Astrocyte of the spinal cord (primary cell): ENCODE measurements at regions not wholly inside any gene's neighbourhood (a gene's known extent, or its start where the extent isn't known, plus 50 kb on each side); places are given as distances from the start of the nearest gene placed in this dataset.

Experiments used
- DNase-seq: peaks from one replicate; pipeline ENCODE4 v3.0.0; 2011; ENCODE audit warnings: low read depth, low spot score
- H3K4me3 ChIP-seq: 2 replicates; pipeline ENCODE4 v1.5.1; 2011; ENCODE audit warnings: low read depth, mild to moderate bottlenecking, low read length, moderate library complexity
- in situ Hi-C: cut with HindIII; loops from 2 replicates; pipeline ENCODE4 v1.10.0; 2017; ENCODE audit warnings: low sequenced_read_pairs
- TF ChIP-seq, protein P1 (sequence below): IDR thresholded peaks from 2 replicates; pipeline ENCODE4 v1.5.1; 2012; ENCODE audit warnings: low read depth, mild to moderate bottlenecking, low read length, inconsistent platforms

DNA sequence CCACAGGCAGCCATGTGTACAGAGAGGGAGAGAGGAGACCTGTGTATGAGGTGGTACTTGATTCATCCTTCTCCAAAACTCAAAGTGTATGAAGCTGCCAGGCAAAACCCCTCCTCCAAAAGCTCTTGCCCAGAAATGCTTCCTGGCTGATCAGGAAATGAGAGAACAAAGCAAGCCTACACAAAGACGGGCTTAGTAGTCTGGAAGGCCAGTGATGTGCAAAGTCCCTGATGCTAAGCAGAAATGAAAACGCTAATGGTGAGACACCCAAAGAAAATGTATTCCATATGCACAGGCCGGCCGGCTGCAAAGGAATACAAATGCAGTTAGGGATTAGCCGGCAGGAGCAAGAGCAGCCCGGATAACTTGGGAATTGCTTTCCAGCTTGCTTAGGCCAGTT lies 234.9 kb upstream of the CADM1 start:
- in situ Hi-C loops = no loop called here
- DNase-seq = no peak
- TF ChIP-seq, protein P1, sequence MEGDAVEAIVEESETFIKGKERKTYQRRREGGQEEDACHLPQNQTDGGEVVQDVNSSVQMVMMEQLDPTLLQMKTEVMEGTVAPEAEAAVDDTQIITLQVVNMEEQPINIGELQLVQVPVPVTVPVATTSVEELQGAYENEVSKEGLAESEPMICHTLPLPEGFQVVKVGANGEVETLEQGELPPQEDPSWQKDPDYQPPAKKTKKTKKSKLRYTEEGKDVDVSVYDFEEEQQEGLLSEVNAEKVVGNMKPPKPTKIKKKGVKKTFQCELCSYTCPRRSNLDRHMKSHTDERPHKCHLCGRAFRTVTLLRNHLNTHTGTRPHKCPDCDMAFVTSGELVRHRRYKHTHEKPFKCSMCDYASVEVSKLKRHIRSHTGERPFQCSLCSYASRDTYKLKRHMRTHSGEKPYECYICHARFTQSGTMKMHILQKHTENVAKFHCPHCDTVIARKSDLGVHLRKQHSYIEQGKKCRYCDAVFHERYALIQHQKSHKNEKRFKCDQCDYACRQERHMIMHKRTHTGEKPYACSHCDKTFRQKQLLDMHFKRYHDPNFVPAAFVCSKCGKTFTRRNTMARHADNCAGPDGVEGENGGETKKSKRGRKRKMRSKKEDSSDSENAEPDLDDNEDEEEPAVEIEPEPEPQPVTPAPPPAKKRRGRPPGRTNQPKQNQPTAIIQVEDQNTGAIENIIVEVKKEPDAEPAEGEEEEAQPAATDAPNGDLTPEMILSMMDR = no peak
- H3K4me3 ChIP-seq = no peak overlapping the region

DNA sequence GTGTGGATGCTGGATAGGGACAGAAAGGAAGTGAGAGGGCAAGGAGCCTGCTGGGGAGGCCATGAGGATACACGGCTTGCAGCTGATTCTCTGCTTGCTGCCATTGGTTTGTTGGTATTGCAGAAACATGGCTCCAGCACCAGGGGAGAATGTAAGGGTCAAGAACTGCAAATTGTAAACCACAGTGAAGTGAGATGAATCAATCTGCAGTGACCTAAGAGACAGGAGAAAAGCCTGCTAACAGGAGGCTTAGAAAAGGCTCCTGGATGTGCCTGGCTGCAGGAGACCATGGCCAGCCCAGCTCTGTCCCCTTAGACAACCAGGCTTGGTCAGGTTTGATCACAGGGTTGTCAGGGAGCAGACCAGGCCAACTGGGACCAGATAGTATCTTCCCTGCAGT lies 233.7 kb upstream of the CADM1 start:
- in situ Hi-C loops = no loop called here
- no peak for DNase-seq

DNA sequence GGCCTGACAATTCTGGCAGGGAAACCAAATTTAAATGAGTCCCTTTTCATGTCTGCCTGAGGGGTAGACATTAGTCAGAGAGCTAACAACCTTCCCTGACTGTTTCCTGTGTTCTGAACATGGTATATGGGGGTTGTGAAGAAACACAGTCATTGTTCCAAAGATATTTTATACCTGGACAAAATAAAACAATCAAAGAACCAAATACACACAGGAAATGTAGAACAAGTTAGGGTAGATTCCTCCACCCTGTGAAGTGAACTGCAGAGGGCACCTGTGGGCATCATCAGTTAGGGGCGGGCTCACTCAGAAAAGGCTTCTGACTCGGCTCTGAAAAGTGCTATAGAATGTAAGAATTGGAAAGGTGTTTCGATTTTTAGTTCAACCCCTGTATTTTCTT lies 231.9 kb upstream of the CADM1 start:
- no peak for DNase-seq
- in situ Hi-C loops = no loop called here
- TF ChIP-seq, protein P1 = no peak
- H3K4me3 ChIP-seq = no peak overlapping the region

More for the DNA sequence above, 233.7 kb upstream of the CADM1 start:
- no peak overlapping the region for H3K4me3 ChIP-seq
- TF ChIP-seq, protein P1 = no peak

DNA sequence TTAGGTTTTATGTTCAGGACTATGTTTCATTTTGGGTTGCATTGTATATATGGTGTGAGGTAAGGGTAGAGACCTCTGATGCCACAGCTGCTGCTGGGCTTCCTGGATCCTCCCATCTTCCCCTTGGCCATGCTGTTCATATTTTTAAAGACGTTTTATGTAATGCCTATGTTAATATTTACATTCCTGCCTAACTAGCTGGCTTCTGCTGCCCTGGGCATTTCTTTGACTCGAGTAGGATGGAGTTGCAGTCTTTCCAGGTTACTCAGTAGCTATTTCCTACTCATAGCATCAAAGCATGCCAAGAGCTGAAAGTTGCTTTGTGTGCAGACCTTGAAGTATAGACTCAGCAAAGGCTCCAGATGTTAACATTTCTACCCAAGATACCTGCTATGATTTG lies 220.5 kb upstream of the CADM1 start:
- in situ Hi-C loops = no loop called here
- TF ChIP-seq, protein P1 = no peak
- DNase-seq = peak; percentile 23
- H3K4me3 ChIP-seq = no peak overlapping the region

DNA sequence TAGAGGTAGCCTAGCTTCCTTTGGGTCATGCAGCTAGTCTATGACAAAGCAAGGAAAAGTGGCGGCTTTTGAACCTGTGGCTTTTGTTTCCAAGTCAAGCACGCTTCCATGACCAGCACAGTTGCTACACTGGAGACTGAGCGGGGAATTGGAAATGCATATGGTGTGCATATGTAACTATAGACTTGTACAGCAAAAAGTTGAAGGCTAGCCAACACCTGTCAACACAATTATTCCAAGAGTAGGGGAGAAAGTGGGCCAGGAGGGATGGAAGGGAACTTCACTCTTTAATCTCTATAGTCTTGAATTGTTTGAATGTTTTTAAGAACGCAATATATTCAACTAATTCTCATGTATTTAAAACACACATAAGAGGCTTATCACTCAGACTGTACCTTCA lies 218.5 kb upstream of the CADM1 start:
- TF ChIP-seq, protein P1 = no peak
- no peak for DNase-seq

DNA sequence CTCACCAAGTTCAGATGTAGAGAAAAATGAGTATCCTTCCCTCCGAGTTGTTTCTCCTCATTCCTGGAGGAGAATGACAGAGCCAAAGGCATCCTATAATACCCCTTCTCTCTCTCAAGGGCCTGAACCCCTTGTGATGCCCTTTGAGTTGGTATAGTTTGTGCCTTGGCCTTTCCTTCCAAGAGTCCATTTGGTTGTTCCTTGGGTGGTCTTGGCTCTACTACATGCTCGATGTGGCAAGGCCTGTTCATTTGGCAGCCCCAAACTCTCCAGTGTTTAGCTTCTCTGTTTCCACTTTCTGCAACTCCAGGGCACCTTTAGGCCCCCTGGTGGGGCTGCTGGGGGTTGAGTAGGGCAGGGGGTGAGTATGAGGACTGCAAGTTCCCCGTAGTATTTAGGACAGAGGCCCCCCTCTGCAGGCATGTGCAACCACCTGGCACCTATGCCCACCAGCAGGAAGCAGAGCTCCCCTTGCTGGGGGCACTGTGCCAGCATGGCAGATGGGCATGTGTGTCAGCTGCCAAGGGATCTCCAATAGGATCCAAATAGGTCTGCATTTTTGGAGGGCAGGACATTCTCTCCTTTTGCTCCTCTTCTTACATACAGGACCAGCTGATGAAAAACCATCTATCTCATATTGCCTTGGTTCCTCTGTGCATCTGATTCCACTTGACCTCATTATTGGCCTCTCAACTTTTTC lies 217.2 kb upstream of the CADM1 start:
- TF ChIP-seq, protein P1 = no peak
- no peak overlapping the region for H3K4me3 ChIP-seq
- no peak for DNase-seq
- in situ Hi-C loops = no loop called here

More for the DNA sequence above, 218.5 kb upstream of the CADM1 start:
- in situ Hi-C loops = no loop called here
- H3K4me3 ChIP-seq = no peak overlapping the region
